CD4-positive, alpha-beta T cell treated with Interleukin-17A for 1 hour (primary cell): ENCODE measurements at regions not wholly inside any gene's neighbourhood (a gene's known extent, or its start where the extent isn't known, plus 50 kb on each side); places are given as distances from the start of the nearest gene placed in this dataset.

Experiments used
- DNase-seq: peaks from one replicate; pipeline ENCODE4 v3.0.0-alpha.2; 2020

DNA sequence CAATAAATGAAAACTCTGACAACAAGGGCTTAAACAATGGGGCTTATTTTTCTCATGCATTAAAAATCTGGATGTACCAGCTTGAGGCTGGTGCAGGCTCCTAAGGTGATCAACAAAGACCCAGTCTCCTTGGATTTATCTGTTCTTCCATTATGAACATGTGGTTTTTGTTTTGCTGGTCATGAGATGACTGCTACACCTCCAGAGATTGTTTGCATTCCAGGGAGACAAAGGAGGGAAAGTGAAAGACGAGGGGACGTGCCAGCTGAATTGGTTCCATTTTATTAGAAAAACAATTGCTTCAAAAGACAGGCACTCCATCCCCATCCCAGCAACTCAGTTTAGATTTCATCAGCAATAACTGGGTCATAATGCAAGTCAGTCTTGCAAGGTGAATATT, 90.9 kb upstream of the KCNK1 start:
- no peak for DNase-seq

DNA sequence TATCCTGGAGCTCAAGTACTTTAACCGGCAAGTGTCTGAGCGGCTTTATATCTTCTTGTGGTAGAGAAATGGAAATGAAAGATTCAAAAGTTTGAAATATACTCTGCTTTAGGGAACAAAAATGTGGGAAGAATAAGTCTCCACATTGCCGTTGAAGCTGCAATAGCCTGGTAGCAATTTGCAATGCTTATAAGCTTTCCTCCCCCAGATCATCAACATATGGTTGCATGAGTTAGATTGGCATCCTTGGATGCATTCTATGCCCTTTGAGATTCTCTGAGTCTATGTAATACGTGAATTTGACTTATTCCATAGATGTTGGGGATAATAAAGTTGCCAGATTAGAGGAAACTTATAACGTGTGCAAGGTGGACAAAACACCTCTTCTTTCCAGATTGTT, 86.1 kb upstream of the KCNK1 start:
- DNase-seq, result no peak

DNA sequence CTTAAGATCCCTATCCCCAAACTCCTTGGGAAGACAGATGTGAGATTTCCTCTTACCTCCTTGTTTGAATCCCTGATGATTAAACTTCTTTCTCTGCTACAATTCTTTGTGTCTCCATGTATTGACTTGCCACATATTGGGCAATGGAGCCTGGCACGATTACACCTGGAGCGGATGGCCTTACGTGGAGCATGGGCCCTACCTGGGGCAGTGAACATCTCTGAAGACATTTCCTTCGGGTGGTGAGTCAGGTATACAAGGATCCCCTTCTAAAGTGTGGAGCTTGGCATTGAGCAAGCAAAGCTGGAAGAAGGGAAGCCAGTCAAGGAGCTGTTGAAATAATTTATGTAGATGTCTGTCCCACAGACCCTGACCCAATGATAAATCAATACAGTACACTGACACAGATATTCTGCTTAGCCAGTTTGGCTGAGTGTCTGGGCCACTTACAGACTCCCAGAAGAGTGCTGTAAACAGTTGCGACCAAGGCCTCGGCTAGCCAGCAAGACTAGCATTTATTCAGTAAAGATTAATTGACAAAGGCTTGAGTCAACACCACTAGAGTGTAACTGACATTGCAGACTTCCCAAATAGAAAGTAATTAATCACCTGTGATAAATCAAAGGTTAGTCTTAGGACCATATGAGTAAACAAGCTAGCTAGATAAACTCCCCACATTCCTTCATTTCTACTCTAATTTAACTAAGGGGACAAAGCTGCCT, 83.1 kb upstream of the KCNK1 start:
- no peak for DNase-seq

DNA sequence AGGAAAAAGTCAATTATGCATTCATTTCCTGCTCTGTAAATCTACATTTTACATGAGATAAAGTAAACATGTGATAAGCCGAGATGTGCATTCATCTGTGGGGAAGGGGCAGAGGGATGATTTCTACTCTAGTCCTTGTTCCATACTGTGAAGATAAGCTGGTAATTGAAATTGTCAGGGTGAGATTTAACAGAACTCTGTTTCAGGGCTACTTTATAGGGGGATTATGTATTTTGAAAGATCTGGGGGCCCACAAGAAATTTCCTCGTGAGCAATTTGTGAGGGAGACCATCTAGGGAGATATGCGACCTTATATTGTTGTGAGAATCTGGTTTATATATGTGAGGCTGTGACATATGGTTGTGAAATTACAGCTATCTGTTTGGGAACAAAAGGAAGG, 73.1 kb upstream of the KCNK1 start:
- no peak for DNase-seq

DNA sequence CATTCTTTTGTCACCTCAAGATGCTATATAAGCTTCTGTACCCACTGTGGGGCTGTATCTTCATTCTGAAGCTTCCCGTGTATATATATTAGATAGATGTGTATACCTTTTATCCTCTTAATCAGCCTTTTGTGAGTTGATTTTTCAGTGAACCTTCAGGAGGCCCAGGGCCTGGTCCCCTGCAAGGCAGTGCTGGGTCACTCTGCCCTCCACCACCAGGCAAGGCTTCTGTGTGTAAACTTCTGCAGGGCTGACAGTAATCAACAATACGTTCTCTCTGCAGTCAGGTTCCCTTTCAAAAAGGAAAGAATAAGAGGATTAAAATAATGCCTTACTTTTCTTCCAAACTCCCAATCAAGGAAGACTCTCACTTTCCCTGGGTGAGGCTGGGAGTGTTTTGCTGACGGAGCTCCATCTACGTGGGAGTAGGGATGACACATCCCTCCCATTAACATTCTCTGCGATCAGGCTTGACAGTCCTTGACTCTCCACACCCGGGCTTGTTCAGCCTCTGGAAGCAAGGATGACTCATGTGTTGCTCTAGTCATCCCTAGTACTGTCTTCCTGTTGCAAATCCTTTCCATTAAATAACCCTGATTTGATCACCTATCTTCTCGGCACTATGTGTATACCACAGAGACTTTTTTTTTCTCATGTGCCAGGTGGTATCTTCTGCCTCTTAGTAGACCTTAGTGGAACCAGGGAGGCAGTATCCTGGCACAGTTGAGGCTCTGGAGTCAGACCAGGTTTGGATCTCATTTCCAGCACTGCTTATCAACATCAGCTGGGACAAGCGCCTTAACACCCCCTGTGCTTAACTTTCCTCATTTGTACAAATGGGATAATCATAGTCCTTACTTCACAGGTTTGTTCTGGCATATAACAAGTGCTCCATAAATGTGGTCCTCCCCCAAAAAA, 70.3 kb upstream of the KCNK1 start:
- no peak for DNase-seq

DNA sequence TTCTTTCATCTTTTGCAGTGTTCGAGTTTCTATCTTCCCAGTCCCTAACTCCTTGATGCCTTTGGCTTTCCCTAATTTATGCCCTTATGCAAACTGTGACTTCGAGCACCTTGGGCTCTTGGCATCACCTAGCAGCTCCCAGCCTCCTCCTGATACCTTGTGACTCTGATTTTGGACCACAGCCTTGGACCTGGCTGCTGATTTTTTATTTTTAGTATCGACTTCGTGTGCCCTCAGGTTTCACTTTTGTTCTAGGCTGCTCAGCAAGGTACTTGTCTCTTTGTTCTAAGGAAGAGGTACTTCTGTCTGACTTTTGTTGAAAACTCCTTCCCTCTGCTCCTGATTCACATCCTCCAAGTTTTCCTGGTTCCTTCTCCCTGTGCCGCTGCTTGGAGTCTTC, 69.6 kb upstream of the KCNK1 start:
- DNase-seq, result no peak

DNA sequence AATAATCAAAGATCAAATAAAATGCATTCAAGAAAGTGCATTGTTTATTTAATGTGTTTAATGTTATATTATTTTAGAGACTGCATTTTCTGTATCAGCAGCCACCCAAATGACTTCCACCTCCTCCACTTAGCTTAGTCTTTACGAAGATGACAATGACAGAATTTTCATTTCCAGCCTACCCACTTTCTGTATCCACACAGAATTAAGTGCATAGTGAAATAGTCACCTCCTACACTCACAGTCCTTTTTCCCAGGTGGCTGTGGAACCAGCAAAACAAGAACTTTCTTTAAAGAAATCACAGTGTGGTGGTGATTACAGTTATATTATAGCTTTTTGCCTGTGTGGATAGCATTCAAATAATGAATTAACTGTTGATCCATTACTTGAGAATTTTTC, 66.2 kb upstream of the KCNK1 start:
- no peak for DNase-seq

DNA sequence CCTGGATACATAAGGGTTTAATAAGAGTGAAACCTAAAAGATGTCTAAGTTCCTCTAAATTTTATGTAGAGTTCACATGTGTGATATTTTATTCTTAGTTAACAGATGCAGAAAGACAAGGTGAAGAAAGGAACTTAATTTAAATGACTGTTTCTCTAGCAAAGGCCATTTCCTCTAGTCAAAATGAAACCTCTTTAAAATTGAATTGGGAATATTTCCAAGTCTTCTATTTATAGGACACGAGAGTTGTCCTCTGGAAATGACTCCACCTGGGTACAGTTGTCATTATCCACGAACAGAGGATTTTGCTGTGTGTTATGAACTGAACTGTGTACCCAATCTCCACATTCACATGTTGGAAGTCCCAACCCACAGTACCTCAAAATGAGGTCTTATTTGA, 64.5 kb upstream of the KCNK1 start:
- no peak for DNase-seq

DNA sequence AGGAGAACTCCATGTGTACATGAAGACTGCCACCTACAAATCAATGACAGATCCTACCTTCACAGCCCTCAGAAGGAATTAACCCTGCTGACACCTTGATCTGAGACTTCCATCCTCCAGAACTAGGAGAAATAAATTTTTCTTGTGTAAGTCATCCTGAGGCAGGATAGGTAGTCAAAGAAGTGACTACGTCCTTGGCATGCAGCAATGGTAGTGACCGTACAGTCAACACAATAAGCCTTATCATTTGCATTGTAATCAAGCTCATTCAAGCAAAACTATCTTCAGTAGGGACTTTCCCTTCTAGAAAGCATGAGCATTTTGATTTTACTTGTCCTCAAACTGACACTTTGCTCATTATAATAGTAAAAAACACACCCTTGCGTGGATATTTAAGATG, 64.0 kb upstream of the KCNK1 start:
- no peak for DNase-seq

DNA sequence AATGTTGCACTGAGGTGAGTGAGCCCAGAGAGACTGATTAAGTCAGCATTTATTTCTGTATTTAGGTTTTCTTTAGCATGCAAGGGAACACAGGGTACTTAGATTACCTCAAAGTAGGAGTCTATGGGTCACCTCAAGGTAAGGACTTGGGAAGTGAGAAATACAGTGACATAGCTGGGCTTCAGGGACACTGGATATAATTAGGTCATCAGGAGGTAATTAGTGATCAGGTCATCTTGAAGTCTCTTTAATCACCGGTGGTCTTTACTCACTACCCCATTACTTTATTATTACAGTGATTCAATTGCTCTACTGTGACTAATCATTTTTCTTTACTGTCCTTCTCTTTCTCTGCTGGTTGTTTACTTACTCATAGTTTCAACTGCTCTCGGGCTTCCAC, 59.9 kb upstream of the KCNK1 start:
- no peak for DNase-seq

DNA sequence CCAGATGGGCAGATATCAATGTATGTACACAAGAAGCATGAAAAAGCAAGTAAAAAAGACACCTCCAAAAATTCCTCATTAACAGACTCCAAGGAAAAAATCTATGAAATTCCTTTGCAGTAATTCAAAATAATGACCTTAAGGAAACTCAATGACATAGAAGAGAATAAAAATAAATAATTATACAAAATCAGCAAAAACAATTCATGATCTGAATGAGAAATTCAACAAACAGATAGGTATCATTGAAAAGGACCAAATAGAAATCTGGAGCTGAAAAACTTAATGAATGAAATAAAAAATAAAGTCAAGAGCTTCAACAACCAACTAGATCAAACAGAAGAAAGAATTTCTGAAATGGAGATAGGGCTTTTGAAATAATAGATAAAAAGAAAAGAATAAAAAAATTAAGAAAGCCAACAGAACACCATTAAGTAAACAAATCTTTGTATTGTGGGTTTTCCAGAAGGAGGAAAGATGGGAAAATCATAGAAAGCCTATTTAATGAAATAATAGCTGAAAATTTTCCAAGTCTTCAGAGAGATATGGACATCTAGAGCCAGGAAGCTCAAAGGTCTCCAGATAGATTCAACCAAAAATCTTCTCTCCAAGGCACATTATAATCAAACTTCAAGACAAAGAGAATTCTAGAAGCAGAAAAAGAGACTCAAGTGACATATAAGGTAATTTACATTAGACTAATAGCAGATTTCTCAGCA, 52.0 kb upstream of the KCNK1 start:
- DNase-seq, result no peak
